ENCODE measurements at regions not wholly inside any gene's neighbourhood (a gene's known extent, or its start where the extent isn't known, plus 50 kb on each side); places are given as distances from the start of the nearest gene placed in this dataset.

GRCh38 chr5:102599289-102599688 is 100.5 kb upstream of the SLCO6A1 start:
- TF ChIP-seq CTCF (IDR thresholded peaks at IDR 0.05; ENCODE audit: low read depth, low read length, poor library complexity, severe bottlenecking) (no peak), EZH2phosphoT487 (IDR thresholded peaks at IDR 0.05; ENCODE audit: borderline replicate concordance, low read length) (no peak)
